ENCODE measurements at regions not wholly inside any gene's neighbourhood (a gene's known extent, or its start where the extent isn't known, plus 50 kb on each side); places are given as distances from the start of the nearest gene placed in this dataset.

- WGBS, 5 donors = 71 to 86% (median 84%) methylated on average over 2 of the region's 2 CpGs
- no peaks in the 10 kb centered on the region for H3K27me3 ChIP-seq (replicated peaks in 1 of 7)
- peaks cover 0 to 5% (median 0%) of the 10 kb centered on the region in 6 donors for H3K4me1 ChIP-seq
- no peaks in the 10 kb centered on the region for H3K9me3 ChIP-seq
- TF ChIP-seq POLR2A (IDR thresholded peaks at IDR 0.05) (no peak), POLR2AphosphoS5 (IDR thresholded peaks at IDR 0.05) (no peak), CTCF (IDR thresholded peaks at IDR 0.05 in 8 of 11, conservative IDR thresholded peaks at IDR 0.05 in 3 of 11) (no peak)
- intact Hi-C loops (cut with DNase I; ENCODE audit: low total_unique reads) = no loop called here
- no peak overlapping the region for H3K4me3 ChIP-seq
- no peak for DNase-seq
- no peak overlapping the region for H3K27ac ChIP-seq
- H3K36me3 ChIP-seq = no peaks in the 10 kb centered on the region
Observed at GRCh38 chr4:123673971-123674370, 277.4 kb downstream of the SPRY1 start.

- Histone ChIP-seq H3K36me3 (no peaks in the 10 kb centered on the region), H3K9me3 (no peaks in the 10 kb centered on the region), H3K27me3 (replicated peaks in 1 of 7) (no peaks in the 10 kb centered on the region), H3K4me1 (peaks cover 0 to 5% (median 0%) of the 10 kb centered on the region in 6 donors), H3K4me3 (no peak overlapping the region), H3K27ac (no peak overlapping the region)
- WGBS, 5 donors = 93 to 97% (median 96%) methylated on average over 5 of the region's 5 CpGs
- DNase-seq = no peak
- no peak for TF ChIP-seq POLR2AphosphoS5 (IDR thresholded peaks at IDR 0.05)
- no peak for TF ChIP-seq CTCF (IDR thresholded peaks at IDR 0.05 in 8 of 11, conservative IDR thresholded peaks at IDR 0.05 in 3 of 11)
- TF ChIP-seq POLR2A (IDR thresholded peaks at IDR 0.05) = no peak
- intact Hi-C loops (cut with DNase I; ENCODE audit: low total_unique reads) = no loop called here
Observed at GRCh38 chr4:123674762-123675465, 278.3 kb downstream of the SPRY1 start.

- 70 to 81% (median 71%) methylated on average over 1 of the region's 1 CpG for WGBS, 5 donors
- Histone ChIP-seq H3K27ac (no peak overlapping the region), H3K27me3 (replicated peaks in 1 of 7) (no peaks in the 10 kb centered on the region), H3K4me1 (peaks cover 0 to 5% (median 0%) of the 10 kb centered on the region in 6 donors), H3K4me3 (no peak overlapping the region), H3K36me3 (no peaks in the 10 kb centered on the region), H3K9me3 (no peaks in the 10 kb centered on the region)
- no peak for DNase-seq
- TF ChIP-seq POLR2A (IDR thresholded peaks at IDR 0.05) (no peak), POLR2AphosphoS5 (IDR thresholded peaks at IDR 0.05) (no peak), CTCF (IDR thresholded peaks at IDR 0.05 in 8 of 11, conservative IDR thresholded peaks at IDR 0.05 in 3 of 11) (no peak)
- intact Hi-C loops (cut with DNase I; ENCODE audit: low total_unique reads) = no loop called here
Observed at GRCh38 chr4:123675567-123675966, 279.0 kb downstream of the SPRY1 start.

GRCh38 chr4:123676071-123676889, 279.7 kb downstream of the SPRY1 start:
- Histone ChIP-seq H3K27me3 (replicated peaks in 1 of 7) (no peaks in the 10 kb centered on the region), H3K9me3 (no peaks in the 10 kb centered on the region), H3K4me1 (peaks cover 0 to 5% (median 0%) of the 10 kb centered on the region in 6 donors), H3K27ac (no peak overlapping the region), H3K36me3 (no peaks in the 10 kb centered on the region), H3K4me3 (no peak overlapping the region)
- intact Hi-C loops (cut with DNase I; ENCODE audit: low total_unique reads) = no loop called here
- WGBS, 5 donors = 80 to 92% (median 87%) methylated on average over 5 of the region's 5 CpGs
- TF ChIP-seq POLR2A (IDR thresholded peaks at IDR 0.05) = no peak
- DNase-seq = no peak
